Hematopoietic multipotent progenitor cell treated with erythropoietin and hydrocortisone succinate and interleukin-3 and kit ligand, for 15 days (in vitro differentiated cells): ENCODE measurements at regions not wholly inside any gene's neighbourhood (a gene's known extent, or its start where the extent isn't known, plus 50 kb on each side); places are given as distances from the start of the nearest gene placed in this dataset.
"Not testable (repeated sequence)": the region's sequence is repeated elsewhere in the genome, so short reads cannot be mapped to it uniquely, and the experiment has no call there.

ENCODE experiments used
- DNase-seq: peaks from one replicate; pipeline ENCODE4 v3.0.0-alpha.2; 2015; ENCODE audit warnings: low spot score

- no peak for DNase-seq
Measured at GRCh38 chr2:51304311-51304710, 272.4 kb upstream of the NRXN1 start.

GRCh38 chr2:51301381-51301780 lies 269.4 kb upstream of the NRXN1 start:
- DNase-seq = no peak

- DNase-seq = no peak
Measured at GRCh38 chr2:51299370-51299769, 267.4 kb upstream of the NRXN1 start.

GRCh38 chr2:51297488-51297887 lies 265.6 kb upstream of the NRXN1 start:
- DNase-seq = no peak

GRCh38 chr2:51293566-51294200 lies 261.8 kb upstream of the NRXN1 start:
- DNase-seq = no peak

GRCh38 chr2:51291762-51292551 lies 260.0 kb upstream of the NRXN1 start:
- no peak for DNase-seq

- DNase-seq = no peak
Measured at GRCh38 chr2:51290725-51291124, 258.8 kb upstream of the NRXN1 start.

GRCh38 chr2:51289045-51289444 lies 257.1 kb upstream of the NRXN1 start:
- DNase-seq = no peak

- DNase-seq = no peak
Measured at GRCh38 chr2:51268191-51268590, 236.3 kb upstream of the NRXN1 start.

GRCh38 chr2:51265539-51265938 lies 233.6 kb upstream of the NRXN1 start:
- no peak for DNase-seq

GRCh38 chr2:51263951-51264350 lies 232.0 kb upstream of the NRXN1 start:
- DNase-seq = no peak

GRCh38 chr2:51263101-51263500 lies 231.2 kb upstream of the NRXN1 start:
- not testable (repeated sequence) for DNase-seq

GRCh38 chr2:51258301-51258700 lies 226.4 kb upstream of the NRXN1 start:
- no peak for DNase-seq

- no peak for DNase-seq
Measured at GRCh38 chr2:51256736-51257135, 224.8 kb upstream of the NRXN1 start.

GRCh38 chr2:51251356-51251755 lies 219.4 kb upstream of the NRXN1 start:
- no peak for DNase-seq

- no peak for DNase-seq
Measured at GRCh38 chr2:51247252-51247805, 215.4 kb upstream of the NRXN1 start.

GRCh38 chr2:51243892-51244535 lies 212.1 kb upstream of the NRXN1 start:
- no peak for DNase-seq

- DNase-seq = no peak
Measured at GRCh38 chr2:51237626-51238271, 205.8 kb upstream of the NRXN1 start.

- no peak for DNase-seq
Measured at GRCh38 chr2:51232027-51232426, 200.1 kb upstream of the NRXN1 start.

GRCh38 chr2:51231071-51231470 lies 199.1 kb upstream of the NRXN1 start:
- DNase-seq = no peak

- DNase-seq = no peak
Measured at GRCh38 chr2:51225377-51225776, 193.4 kb upstream of the NRXN1 start.

GRCh38 chr2:51224790-51225189 lies 192.9 kb upstream of the NRXN1 start:
- DNase-seq = no peak
